A549 (cell line): ENCODE measurements at regions not wholly inside any gene's neighbourhood (a gene's known extent, or its start where the extent isn't known, plus 50 kb on each side); places are given as distances from the start of the nearest gene placed in this dataset.

ENCODE experiments used
- ATAC-seq, 2 experiments: fragments of 200-7000 bp in 1 of 2; fragments of >200 bp in 1 of 2; cut with Nextera tagmentation in 1 of 2; cut with Tn5 transposase in 1 of 2; 3 replicates each; pipeline versions ENCODE4 v1.8.0 to v1.9.1; 2018 to 2020; ENCODE audit warnings: mild to moderate bottlenecking in 1 of 2, moderate library complexity in 1 of 2
- CTCF ChIA-PET: fragments of 300-600 bp; sonication (Branson Sonifier 250); formaldehyde crosslinking; extraction: SDS; loops from one replicate; lab custom pipeline; 2021; ENCODE audit warnings: antibody characterized with exemption, inconsistent platforms; lab: Yijun Ruan, JAX
- POLR2A ChIA-PET: fragments of 350-600 bp; formaldehyde crosslinking; extraction: SDS; loops from one replicate; lab custom pipeline; 2021; ENCODE audit warnings: antibody characterized with exemption, inconsistent platforms; lab: Yijun Ruan, JAX
- DNase-seq, 2 experiments: peaks; one replicate each; pipeline versions ENCODE4 v3.0.0 to v3.0.0-alpha.2; 2011 to 2016; ENCODE audit warnings: low read depth in 1 of 2, low spot score in 1 of 2
- FAIRE-seq: peaks from 2 replicates; lab custom pipeline; 2011; peaks lifted over from hg19 to GRCh38; lab: Jason Lieb, UNC
- H3K27ac ChIP-seq, 2 experiments: fragments of >200 bp; sonication (Bioruptor Twin); formaldehyde crosslinking; 3 replicates each; pipeline ENCODE4 v1.5.1; 2016 to 2017
- H3K4me1 ChIP-seq: fragments of >200 bp; sonication (Bioruptor Twin); formaldehyde crosslinking; 3 replicates; pipeline ENCODE4 v1.6.1; 2016
- H3K4me2 ChIP-seq: fragments of >200 bp; sonication (Bioruptor Twin); formaldehyde crosslinking; 3 replicates; pipeline ENCODE4 v1.6.1; 2016
- H3K4me3 ChIP-seq: fragments of >200 bp; sonication (Bioruptor Twin); formaldehyde crosslinking; 3 replicates; pipeline ENCODE4 v1.5.1; 2016
- H3K9me3 ChIP-seq: fragments of >200 bp; sonication (Bioruptor Twin); formaldehyde crosslinking; 3 replicates; pipeline ENCODE4 v1.6.1; 2016
- FOSB ChIP-seq: fragments of 250-450 bp; sonication (Bioruptor Pico); IDR thresholded peaks from 2 replicates; pipeline ENCODE4 v1.5.0; 2020; ENCODE audit warnings: mild to moderate bottlenecking, moderate library complexity
- FOXS1 ChIP-seq: fragments of 250-450 bp; sonication (Bioruptor Pico); IDR thresholded peaks from 2 replicates; pipeline ENCODE4 v1.5.0; 2020; ENCODE audit warnings: mild to moderate bottlenecking, moderate library complexity
- HDAC2 ChIP-seq: fragments of 200-600 bp; sonication (generic); IDR thresholded peaks from 2 replicates; pipeline ENCODE4 v1.6.1; 2016
- JUN ChIP-seq, 2 experiments: fragments of >200 bp; sonication (Bioruptor Twin); formaldehyde crosslinking; IDR thresholded peaks; 2 replicates in 1 of 2; 3 replicates in 1 of 2; pipeline ENCODE4 v1.6.1; 2016 to 2017
- JUNB ChIP-seq: fragments of >200 bp; sonication (Bioruptor Twin); formaldehyde crosslinking; IDR thresholded peaks from 2 replicates; pipeline ENCODE4 v1.6.1; 2016
- KDM1A ChIP-seq: fragments of 200-600 bp; sonication (generic); IDR thresholded peaks from 2 replicates; pipeline ENCODE4 v1.6.1; 2016; ENCODE audit warnings: low read depth, mild to moderate bottlenecking
- KDM5A ChIP-seq: fragments of 200-600 bp; sonication (generic); IDR thresholded peaks from 2 replicates; pipeline ENCODE4 v1.6.1; 2016; ENCODE audit warnings: antibody characterized with exemption, mild to moderate bottlenecking
- MAFK ChIP-seq: fragments of 450-650 bp; IDR thresholded peaks from 2 replicates; pipeline ENCODE4 v1.6.1; 2014; ENCODE audit not compliant: partially characterized antibody
- MYC ChIP-seq: IDR thresholded peaks from 2 replicates; pipeline ENCODE4 v1.6.1; 2012; ENCODE audit warnings: mild to moderate bottlenecking, inconsistent platforms, low read length, improper control_type of control experiment, borderline replicate concordance
- NPAS2 ChIP-seq: fragments of 250-450 bp; sonication (Bioruptor Pico); IDR thresholded peaks from 2 replicates; pipeline ENCODE4 v1.8.0; 2022; ENCODE audit warnings: mild to moderate bottlenecking, moderate library complexity, borderline replicate concordance
- PHF8 ChIP-seq: fragments of 200-600 bp; sonication (generic); IDR thresholded peaks from 2 replicates; pipeline ENCODE4 v1.6.1; 2016; ENCODE audit warnings: low read depth, mild to moderate bottlenecking, antibody characterized with exemption, moderate library complexity, borderline replicate concordance
- POLR2AphosphoS2 ChIP-seq: conservative IDR thresholded peaks from 2 replicates; pipeline ENCODE4 v1.6.1; 2012; ENCODE audit warnings: low read length, improper control_type of control experiment, inconsistent platforms
- RCOR1 ChIP-seq: fragments of 150-350 bp; IDR thresholded peaks from 2 replicates; pipeline ENCODE4 v1.6.1; 2014; ENCODE audit warnings: antibody characterized with exemption, low read length, low read depth
- SMC3 ChIP-seq: fragments of >200 bp; sonication (Bioruptor Twin); formaldehyde crosslinking; IDR thresholded peaks from 3 replicates; pipeline ENCODE4 v1.6.1; 2018; ENCODE audit warnings: inconsistent platforms
- ZFP36 ChIP-seq: fragments of 450-650 bp; IDR thresholded peaks from 2 replicates; pipeline ENCODE4 v1.6.1; 2014; ENCODE audit warnings: borderline replicate concordance; ENCODE audit not compliant: partially characterized antibody
- WGBS: methylation state at CpG from one replicate; pipeline ENCODE4 v1.1.6; 2017; ENCODE audit errors: missing lambda C conversion rate; 5-methylcytosine and 5-hydroxymethylcytosine counted together
- TF ChIP-seq, protein P1 (sequence below): IDR thresholded peaks from 2 replicates; pipeline ENCODE4 v1.6.1; 2012
- TF ChIP-seq, protein P2 (sequence below): fragments of 150-350 bp; IDR thresholded peaks from 2 replicates; pipeline ENCODE4 v1.6.1; 2014; ENCODE audit warnings: low read depth, mild to moderate bottlenecking, low read length
- TF ChIP-seq, protein P3 (sequence below): fragments of >200 bp; sonication (Bioruptor Twin); formaldehyde crosslinking; IDR thresholded peaks from 2 replicates; pipeline ENCODE4 v1.6.1; 2016
- TF ChIP-seq, protein P4 (sequence below): IDR thresholded peaks from 2 replicates; pipeline ENCODE4 v1.6.1; 2012
- TF ChIP-seq, protein P5 (sequence below): fragments of >200 bp; sonication (Bioruptor Twin); formaldehyde crosslinking; IDR thresholded peaks from 3 replicates; pipeline ENCODE4 v1.6.1; 2016

DNA sequence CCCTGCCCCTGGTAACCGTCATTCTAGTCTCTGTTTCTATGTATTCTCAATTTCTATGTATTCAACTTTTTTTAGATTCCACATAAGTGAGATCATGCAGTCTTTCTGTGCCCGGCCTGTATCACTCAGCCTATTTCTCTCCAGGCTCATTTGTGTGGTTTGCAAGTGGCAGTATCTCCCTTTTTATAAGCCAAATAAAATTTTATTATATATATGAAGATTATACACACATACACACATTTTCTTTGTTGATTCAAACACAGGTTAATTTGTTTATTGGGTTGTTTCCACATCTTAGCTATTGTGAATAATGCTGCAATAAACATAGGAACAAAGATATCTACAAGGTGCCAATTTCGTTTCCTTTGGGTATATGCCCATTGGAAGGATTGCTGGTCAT lies 571.7 kb downstream of the DHX35 start (continued):
- TF ChIP-seq KDM1A: no peak

DNA sequence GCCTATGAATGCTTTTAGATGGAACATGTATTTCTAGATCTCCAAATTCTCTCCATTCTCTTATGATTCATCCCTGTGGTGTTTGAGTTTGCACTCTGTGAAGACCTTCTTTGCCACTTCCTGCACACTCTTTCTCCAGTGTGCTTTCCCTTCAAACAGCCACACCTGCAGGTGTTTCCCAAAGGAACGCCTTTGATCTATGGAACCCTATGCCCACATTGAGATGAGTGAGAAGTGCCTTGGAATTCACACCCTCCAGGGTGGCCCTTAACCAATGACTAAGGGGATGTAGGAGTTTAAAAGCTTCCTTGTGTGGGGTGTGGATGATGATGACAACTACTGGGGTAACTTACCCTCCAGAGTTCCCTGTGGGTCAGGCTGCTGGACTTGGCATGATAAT lies 570.1 kb downstream of the DHX35 start:
- FAIRE-seq (no peak), DNase-seq (no peak), ATAC-seq (no peak)
- TF ChIP-seq KDM5A (no peak), MAFK (no peak), SMC3 (no peak), JUNB (no peak)
- TF ChIP-seq, protein P1, sequence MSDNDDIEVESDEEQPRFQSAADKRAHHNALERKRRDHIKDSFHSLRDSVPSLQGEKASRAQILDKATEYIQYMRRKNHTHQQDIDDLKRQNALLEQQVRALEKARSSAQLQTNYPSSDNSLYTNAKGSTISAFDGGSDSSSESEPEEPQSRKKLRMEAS: no peak
- TF ChIP-seq, protein P2, sequence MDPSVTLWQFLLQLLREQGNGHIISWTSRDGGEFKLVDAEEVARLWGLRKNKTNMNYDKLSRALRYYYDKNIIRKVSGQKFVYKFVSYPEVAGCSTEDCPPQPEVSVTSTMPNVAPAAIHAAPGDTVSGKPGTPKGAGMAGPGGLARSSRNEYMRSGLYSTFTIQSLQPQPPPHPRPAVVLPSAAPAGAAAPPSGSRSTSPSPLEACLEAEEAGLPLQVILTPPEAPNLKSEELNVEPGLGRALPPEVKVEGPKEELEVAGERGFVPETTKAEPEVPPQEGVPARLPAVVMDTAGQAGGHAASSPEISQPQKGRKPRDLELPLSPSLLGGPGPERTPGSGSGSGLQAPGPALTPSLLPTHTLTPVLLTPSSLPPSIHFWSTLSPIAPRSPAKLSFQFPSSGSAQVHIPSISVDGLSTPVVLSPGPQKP: no peak
- Histone ChIP-seq H3K4me3 (no peak overlapping the region), H3K4me1 (no peaks in the 10 kb centered on the region), H3K4me2 (no peak overlapping the region), H3K27ac (no peak overlapping the region), H3K9me3 (no peaks in the 10 kb centered on the region)
- WGBS: 0% methylated on average over 1 of the region's 1 CpG
- CTCF ChIA-PET: no interaction called here
- POLR2A ChIA-PET: no interaction called here

DNA sequence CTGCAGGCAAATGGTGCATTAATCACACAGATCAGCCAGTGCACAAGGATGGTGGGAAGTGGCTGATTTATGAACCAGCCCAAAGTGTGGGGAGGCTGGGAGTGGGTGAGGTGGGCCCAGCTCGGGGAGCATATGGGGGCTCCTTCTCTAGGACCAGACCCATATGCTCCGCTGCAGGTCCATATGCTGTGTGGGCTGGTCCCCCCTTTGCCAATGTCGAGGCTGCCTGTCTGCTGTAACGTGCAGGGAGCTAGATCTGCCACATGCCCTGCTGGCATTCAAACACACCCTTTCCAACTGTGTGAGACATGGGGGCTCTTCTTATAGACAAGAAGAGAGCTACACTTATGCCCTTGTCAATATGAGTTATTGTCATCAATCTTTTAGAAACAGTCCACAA lies 566.3 kb downstream of the DHX35 start:
- no peak for TF ChIP-seq RCOR1
- TF ChIP-seq, protein P3, sequence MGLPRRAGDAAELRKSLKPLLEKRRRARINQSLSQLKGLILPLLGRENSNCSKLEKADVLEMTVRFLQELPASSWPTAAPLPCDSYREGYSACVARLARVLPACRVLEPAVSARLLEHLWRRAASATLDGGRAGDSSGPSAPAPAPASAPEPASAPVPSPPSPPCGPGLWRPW: no peak
- TF ChIP-seq NPAS2: no peak
- TF ChIP-seq KDM5A: no peak
- TF ChIP-seq, protein P4, sequence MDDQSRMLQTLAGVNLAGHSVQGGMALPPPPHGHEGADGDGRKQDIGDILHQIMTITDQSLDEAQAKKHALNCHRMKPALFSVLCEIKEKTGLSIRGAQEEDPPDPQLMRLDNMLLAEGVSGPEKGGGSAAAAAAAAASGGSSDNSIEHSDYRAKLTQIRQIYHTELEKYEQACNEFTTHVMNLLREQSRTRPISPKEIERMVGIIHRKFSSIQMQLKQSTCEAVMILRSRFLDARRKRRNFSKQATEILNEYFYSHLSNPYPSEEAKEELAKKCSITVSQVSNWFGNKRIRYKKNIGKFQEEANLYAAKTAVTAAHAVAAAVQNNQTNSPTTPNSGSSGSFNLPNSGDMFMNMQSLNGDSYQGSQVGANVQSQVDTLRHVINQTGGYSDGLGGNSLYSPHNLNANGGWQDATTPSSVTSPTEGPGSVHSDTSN: no peak
- no peak for TF ChIP-seq KDM1A
- TF ChIP-seq FOSB (CRISPR knock-in tag): no peak
- TF ChIP-seq, protein P2: no peak
- Histone ChIP-seq H3K4me3 (no peak overlapping the region), H3K9me3 (no peaks in the 10 kb centered on the region), H3K4me2 (no peak overlapping the region), H3K4me1 (no peaks in the 10 kb centered on the region), H3K27ac (no peak overlapping the region)
- ATAC-seq: no peak
- POLR2A ChIA-PET: no interaction called here
- no peak for DNase-seq
- CTCF ChIA-PET: no interaction called here
- no peak for FAIRE-seq
- 0% methylated on average over 1 of the region's 4 CpGs for WGBS

DNA sequence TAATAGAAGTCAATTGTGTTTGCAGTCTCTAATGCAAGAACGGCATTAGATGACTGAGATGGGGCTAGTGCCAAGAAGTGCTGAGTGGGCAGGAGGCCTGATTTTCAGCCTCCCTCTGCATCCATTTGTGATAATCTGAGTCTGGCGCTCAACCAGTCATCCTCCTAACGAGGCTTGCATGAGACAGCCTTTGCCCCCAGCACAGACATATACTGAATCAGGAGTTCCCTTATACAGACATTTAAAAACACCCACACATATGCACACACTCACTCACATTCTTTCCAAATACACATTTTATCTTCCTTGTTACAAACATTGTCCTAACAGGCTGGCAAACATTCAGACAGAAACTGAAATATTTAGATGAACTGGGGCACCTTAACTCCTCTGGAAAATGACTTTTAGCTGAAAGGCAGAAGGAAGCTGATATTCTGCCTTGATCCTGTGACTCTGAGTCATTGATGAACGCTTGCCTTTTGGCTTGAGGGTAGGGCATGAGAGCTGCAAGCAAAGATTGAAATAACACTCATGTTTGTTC lies 562.3 kb downstream of the DHX35 start:
- ChIA-PET CTCF (no interaction called here), POLR2A (no interaction called here)
- FAIRE-seq: no peak
- no peak for TF ChIP-seq POLR2AphosphoS2
- TF ChIP-seq JUN (IDR thresholded peaks at IDR 0.05): no peak
- TF ChIP-seq, protein P5, sequence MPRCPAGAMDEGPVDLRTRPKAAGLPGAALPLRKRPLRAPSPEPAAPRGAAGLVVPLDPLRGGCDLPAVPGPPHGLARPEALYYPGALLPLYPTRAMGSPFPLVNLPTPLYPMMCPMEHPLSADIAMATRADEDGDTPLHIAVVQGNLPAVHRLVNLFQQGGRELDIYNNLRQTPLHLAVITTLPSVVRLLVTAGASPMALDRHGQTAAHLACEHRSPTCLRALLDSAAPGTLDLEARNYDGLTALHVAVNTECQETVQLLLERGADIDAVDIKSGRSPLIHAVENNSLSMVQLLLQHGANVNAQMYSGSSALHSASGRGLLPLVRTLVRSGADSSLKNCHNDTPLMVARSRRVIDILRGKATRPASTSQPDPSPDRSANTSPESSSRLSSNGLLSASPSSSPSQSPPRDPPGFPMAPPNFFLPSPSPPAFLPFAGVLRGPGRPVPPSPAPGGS: no peak
- TF ChIP-seq HDAC2: no peak
- TF ChIP-seq, protein P1: no peak
- no peak for TF ChIP-seq NPAS2
- no peak for TF ChIP-seq ZFP36
- no peak for TF ChIP-seq PHF8
- no peak for TF ChIP-seq FOXS1 (CRISPR knock-in tag)
- no peak for TF ChIP-seq MYC
- H3K9me3 ChIP-seq: no peaks in the 10 kb centered on the region
- DNase-seq: no peak
- WGBS: 0% methylated on average over 4 of the region's 4 CpGs
- H3K4me1 ChIP-seq: no peaks in the 10 kb centered on the region
- H3K4me3 ChIP-seq: no peak overlapping the region
- no peak overlapping the region for H3K27ac ChIP-seq
- no peak for ATAC-seq
- no peak overlapping the region for H3K4me2 ChIP-seq
